Fibroblast of skin of scalp (primary cell): ENCODE measurements at regions not wholly inside any gene's neighbourhood (a gene's known extent, or its start where the extent isn't known, plus 50 kb on each side); places are given as distances from the start of the nearest gene placed in this dataset.

Experiments used
- DNase-seq: peaks from one replicate; pipeline ENCODE4 v3.0.0-alpha.2; 2013

DNA sequence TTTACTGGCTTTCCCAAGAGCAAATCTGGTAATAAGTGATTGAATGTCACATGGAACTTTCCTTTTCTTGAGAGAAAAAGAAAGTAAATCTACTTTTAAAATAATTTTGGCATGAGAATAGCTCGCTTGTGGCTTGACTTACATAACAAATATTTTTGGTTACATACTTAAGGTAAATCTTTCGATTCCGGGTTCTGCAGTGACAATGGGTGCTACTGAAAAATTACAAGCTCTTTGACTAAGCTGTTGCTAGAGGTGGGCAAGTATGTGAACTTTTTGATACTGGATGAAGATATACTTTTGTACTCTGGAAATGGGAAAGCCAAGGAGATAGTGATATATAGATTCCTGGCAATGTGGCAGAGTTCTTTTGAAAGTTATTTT, 51.9 kb upstream of the OTOL1 start:
- DNase-seq = no peak

- DNase-seq = no peak
These were observed 52.5 kb upstream of the OTOL1 start for GRCh38 chr3:161443921-161444693.

- no peak for DNase-seq
These were observed 59.0 kb upstream of the SPTSSB start for GRCh38 chr3:161430307-161430706.

DNA sequence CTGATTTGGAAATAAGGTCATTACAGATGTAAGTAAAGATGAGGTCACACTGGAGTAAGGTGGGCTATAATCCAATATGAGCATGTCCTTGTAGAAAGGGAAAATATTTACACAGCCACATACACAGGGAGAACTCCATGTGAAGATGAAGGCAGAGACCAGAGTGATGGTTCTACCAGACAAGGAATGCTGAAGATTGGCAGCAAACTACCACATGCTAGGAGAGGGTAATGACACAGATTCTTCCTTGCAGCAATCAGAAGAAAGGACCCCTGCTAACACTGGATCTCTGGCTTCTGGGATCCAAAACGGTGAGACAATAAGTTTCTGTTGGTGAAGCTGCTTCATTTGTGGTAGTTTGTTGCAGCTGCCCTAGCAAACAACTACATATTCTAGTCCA, 56.0 kb upstream of the SPTSSB start:
- no peak for DNase-seq

DNA sequence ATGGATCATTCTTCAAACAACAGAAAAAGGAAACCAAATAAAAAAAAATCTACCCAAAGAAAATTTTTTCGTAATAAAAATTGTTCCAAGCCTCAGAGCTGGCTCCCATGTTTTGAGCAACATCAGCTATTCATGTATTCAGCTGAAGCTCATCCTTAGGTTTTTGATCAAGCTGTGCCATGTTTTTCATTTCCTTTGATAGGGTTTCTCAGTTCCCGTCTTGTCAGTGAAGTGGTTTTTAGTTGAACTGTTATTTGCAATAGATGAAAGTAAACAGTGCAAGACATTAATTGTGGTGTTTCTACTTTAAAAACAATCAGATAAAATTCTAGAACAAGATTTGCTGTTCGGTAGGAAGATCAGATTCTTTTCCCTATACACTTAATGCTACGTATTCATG, 55.4 kb upstream of the SPTSSB start:
- DNase-seq = no peak

DNA sequence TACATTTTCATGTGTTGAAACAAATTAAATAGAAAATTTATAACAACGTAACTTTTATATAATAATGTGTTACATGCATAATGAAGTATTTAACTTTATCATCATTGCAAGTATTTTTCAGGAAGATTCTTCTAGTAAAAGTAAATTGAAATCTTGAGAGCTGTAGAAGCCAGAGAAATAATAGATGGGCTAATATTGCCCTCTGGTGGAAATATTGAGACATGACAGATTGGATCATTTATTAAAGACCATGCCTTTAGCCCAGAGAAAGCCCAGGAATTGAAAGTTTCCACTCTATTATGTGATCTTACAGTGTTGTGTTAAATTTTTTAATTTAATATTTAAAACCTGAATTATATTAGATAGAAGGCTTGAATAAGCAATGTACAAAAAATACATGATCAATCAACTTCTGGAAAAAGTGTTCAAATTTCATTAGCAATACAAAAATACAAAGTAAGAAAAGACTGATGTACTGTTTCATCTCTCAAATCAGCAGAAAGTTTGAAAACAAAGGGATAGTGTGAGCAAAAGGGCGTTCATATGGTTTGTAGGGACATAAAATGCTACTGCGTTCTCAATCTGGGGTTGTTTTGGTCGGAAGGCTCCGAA, 52.7 kb upstream of the SPTSSB start:
- DNase-seq = peak; percentile 50

- DNase-seq = no peak
These were observed 50.9 kb upstream of the SPTSSB start for GRCh38 chr3:161422171-161422700.
